IPS DF 6.9 (cell line): ENCODE measurements at regions not wholly inside any gene's neighbourhood (a gene's known extent, or its start where the extent isn't known, plus 50 kb on each side); places are given as distances from the start of the nearest gene placed in this dataset.
"Not testable (repeated sequence)": the region's sequence is repeated elsewhere in the genome, so short reads cannot be mapped to it uniquely, and the experiment has no call there.

Source experiments
- DNase-seq: peaks from one replicate; pipeline ENCODE4 v3.0.0-alpha.2; 2013; ENCODE audit warnings: low read depth, low spot score
- H3K27ac ChIP-seq: one replicate; pipeline ENCODE4 v1.5.1; 2013; ENCODE audit warnings: low read length, control low read depth
- H3K27me3 ChIP-seq: 2 replicates; pipeline ENCODE4 v1.6.1; 2013; ENCODE audit warnings: mild to moderate bottlenecking, low read length; ENCODE audit not compliant: control insufficient read depth, insufficient read depth
- H3K36me3 ChIP-seq: 2 replicates; pipeline ENCODE4 v1.6.1; 2013; ENCODE audit warnings: low read length; ENCODE audit not compliant: control insufficient read depth, insufficient read depth
- H3K4me1 ChIP-seq: 2 replicates; pipeline ENCODE4 v1.6.1; 2013; ENCODE audit warnings: low read length; ENCODE audit not compliant: control insufficient read depth, insufficient read depth
- H3K4me3 ChIP-seq: 2 replicates; pipeline ENCODE4 v1.5.1; 2013; ENCODE audit warnings: mild to moderate bottlenecking, low read length
- H3K9me3 ChIP-seq: 2 replicates; pipeline ENCODE4 v1.6.1; 2013; ENCODE audit warnings: low read length, inconsistent platforms; ENCODE audit not compliant: control insufficient read depth, insufficient read depth
- WGBS: extraction: QIAGEN DNeasy Blood & Tissue Kit; methylation state at CpG from one replicate; pipeline ENCODE4 v1.1.7; 2013; ENCODE audit warnings: mixed read lengths, missing lambda C conversion rate; ENCODE audit not compliant: insufficient read length, insufficient coverage; 5-methylcytosine and 5-hydroxymethylcytosine counted together

DNA sequence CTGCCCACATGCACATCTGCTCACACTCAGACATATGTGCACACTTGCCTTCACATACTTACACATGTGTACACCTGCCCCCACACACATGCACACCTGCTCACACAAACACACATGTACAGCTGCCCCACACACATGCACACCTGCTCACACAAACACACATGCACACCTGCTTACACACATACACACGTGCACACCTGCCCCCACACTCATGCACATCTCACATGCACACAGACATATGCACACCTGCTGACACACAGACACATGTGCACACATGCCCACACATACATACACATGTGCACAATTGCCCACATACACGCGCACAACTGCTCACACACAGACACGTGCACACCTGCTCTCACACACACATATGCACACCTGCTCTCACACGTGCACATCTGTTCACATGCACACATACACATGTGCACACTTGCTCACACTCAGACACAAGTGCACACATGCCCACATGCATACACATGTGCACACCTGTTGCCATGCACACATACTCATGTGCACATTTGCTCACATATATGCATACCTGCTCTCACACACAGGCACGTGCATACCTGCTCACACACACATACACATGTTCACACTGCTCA, 147.8 kb upstream of the FOXD4L5 start:
- H3K4me1 ChIP-seq: no peaks in the 10 kb centered on the region
- H3K4me3 ChIP-seq: no peak overlapping the region
- no peak for DNase-seq
- no peaks in the 10 kb centered on the region for H3K27me3 ChIP-seq
- H3K36me3 ChIP-seq: no peaks in the 10 kb centered on the region
- no CpG with 5 or more reads among the region's 6 CpGs for WGBS
- peaks cover 13% of the 10 kb centered on the region for H3K9me3 ChIP-seq
- no peak overlapping the region for H3K27ac ChIP-seq

DNA sequence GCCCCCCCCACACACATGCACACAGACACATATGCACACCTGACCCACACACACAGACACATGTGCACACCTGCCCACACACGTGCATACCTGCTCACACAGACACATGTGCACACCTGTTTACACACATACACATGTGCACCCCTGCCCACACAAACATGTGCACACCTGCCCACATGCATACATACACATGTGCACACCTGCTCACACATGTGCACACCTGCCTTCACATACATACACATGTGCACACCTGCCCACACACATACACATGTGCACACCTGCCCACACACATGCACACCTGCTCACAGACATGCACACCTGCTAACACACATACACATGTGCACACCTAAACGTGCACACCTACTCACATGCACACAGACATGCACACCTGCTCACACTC, 147.0 kb upstream of the FOXD4L5 start:
- no CpG with 5 or more reads among the region's 2 CpGs for WGBS
- peaks cover 13% of the 10 kb centered on the region for H3K9me3 ChIP-seq
- H3K4me1 ChIP-seq: no peaks in the 10 kb centered on the region
- no peak overlapping the region for H3K27ac ChIP-seq
- no peak overlapping the region for H3K4me3 ChIP-seq
- H3K36me3 ChIP-seq: no peaks in the 10 kb centered on the region
- DNase-seq: no peak
- H3K27me3 ChIP-seq: no peaks in the 10 kb centered on the region

DNA sequence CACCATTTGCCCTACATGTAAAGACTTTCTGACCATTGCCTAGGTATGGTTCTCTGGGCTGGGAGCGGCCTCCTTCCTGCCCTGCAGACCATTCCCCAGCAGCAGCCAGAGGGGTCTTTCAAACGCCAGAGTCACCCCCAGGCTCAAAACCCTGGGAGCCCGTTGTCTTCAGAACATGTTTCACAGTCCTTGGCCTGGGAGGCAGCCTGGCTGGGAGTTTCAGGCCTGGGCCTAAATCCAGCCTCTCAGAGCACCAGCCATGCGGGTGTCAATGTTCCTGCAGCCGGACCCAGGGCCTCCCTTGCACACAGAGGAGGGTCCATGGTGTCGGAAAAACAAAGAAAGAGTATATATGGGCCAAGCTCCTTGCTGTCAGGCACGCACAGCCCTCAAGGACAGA, 145.2 kb upstream of the FOXD4L5 start:
- WGBS: no CpG with 5 or more reads among the region's 7 CpGs
- peaks cover 14% of the 10 kb centered on the region for H3K9me3 ChIP-seq
- no peaks in the 10 kb centered on the region for H3K36me3 ChIP-seq
- H3K27me3 ChIP-seq: no peaks in the 10 kb centered on the region
- DNase-seq: no peak
- no peaks in the 10 kb centered on the region for H3K4me1 ChIP-seq
- no peak overlapping the region for H3K27ac ChIP-seq
- H3K4me3 ChIP-seq: no peak overlapping the region

DNA sequence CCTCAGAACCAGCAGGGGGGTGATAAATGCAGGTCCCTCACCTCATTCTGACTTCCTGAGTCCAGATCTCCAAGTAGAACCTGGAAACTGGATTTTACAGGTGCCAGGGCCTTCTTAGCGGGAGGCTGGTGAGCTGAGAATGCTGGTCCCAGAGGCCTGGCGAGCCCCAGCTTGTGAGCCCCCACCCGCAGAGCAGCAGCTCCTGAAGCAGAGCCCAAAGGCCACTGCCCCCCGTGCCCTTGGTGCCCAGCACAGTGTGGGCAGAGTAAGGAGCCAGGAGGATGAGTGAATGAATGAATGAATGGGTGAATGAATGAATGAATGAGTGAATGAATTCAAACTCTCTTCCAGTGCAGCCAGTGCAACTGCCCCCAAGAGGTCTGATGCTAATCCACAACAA, 142.4 kb upstream of the FOXD4L5 start:
- not testable (repeated sequence) for H3K27me3 ChIP-seq, H3K4me1 ChIP-seq, H3K36me3 ChIP-seq, H3K27ac ChIP-seq, H3K4me3 ChIP-seq, DNase-seq
- no CpG with 5 or more reads among the region's 4 CpGs for WGBS
- peaks cover 11% of the 10 kb centered on the region for H3K9me3 ChIP-seq

DNA sequence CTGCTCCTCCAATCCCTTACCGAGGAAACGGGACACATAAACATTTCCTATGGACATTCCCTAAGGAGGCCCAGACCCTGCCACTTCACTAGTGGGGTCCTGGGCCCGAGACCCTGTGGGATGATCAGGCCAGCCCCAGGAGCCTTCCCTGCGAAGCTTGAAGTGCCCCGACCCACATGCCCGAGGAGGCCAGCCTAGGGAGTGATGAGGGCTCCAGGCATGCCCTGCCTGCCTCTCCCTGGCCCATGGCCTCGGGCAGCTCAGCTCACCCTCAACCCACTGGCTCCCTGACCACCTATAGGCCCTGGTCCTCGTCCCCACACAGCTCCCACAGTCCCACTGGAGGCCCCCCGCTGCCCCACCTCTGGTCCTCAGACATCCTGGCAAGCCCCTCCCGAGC, 141.8 kb upstream of the FOXD4L5 start:
- not testable (repeated sequence) for H3K4me1 ChIP-seq, H3K27ac ChIP-seq, DNase-seq, H3K27me3 ChIP-seq, H3K4me3 ChIP-seq, H3K9me3 ChIP-seq, H3K36me3 ChIP-seq
- whole genome bisulfite sequencing: no CpG with 5 or more reads among the region's 10 CpGs

DNA sequence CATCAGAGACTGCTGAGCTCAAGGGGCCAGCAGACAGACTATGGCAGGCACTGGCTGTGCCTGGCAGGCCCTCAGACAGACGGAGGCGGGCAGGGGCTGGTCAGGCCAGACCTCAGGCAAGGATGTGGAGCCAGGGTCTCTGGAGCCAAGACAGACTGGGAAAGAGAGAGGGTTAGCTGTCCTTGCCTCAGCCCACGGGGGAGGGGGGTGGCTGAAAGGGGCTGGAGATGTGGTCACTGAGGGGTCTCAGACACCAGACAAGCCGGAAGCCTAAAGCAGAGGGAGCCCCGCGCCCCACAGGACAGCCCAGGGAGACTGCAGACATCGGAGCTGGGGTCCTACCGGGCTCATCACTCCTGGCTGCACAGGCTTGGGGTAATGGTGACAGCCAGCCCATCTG, 141.2 kb upstream of the FOXD4L5 start:
- Histone ChIP-seq H3K9me3 (peaks cover 6% of the 10 kb centered on the region), H3K4me3 (no peak overlapping the region), H3K4me1 (no peaks in the 10 kb centered on the region), H3K36me3 (no peaks in the 10 kb centered on the region), H3K27me3 (no peaks in the 10 kb centered on the region), H3K27ac (no peak overlapping the region)
- no CpG with 5 or more reads among the region's 8 CpGs for WGBS
- DNase-seq: no peak

DNA sequence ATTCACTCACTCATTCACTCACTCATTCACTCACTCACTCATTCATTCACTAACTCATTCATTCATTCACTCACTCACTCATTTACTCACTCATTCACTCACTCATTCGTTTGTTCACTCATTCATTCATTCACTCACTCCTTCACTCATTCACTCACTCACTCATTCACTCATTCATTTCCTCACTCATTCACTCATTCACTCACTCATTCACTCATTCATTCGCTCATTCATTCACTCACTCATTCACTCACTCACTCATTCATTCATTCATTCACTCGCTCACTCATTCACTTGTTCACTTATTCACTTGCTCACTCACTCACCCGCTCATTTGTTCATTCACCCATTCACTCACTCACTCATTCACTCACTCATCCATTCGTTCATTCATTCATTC, 140.2 kb upstream of the FOXD4L5 start:
- not testable (repeated sequence) for H3K27ac ChIP-seq, DNase-seq, H3K36me3 ChIP-seq, H3K4me1 ChIP-seq, H3K9me3 ChIP-seq, H3K4me3 ChIP-seq, H3K27me3 ChIP-seq
- 98% methylated on average over 2 of the region's 5 CpGs for WGBS

DNA sequence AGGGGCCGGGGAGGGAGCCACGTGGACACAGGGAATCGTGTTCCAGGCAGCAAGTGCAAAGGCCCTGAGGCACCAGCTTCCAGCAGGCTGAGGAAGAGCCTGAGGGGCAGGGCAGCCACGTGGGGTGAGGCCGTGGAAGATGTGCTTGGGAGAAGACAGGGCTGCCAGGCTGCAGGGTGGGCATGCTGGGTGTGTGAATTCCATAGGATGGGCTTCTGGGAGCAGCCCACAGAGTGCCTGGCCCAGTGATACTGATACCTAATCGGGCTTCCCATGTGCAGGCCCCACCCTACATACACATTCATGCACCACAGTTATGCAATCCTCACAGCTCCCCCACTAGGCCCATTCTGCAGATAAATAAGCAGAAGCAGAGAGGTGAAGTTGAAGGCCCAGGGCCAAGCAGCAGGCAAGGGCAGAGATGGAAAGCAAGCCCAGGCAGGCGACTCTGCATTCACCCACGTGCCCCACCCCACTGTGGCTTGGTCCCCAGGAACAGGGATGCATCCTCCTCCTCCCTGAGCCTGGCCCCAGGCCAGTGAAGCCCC, 139.5 kb upstream of the FOXD4L5 start:
- H3K4me3 ChIP-seq, H3K9me3 ChIP-seq, H3K27me3 ChIP-seq, DNase-seq, H3K27ac ChIP-seq, H3K4me1 ChIP-seq, H3K36me3 ChIP-seq: not testable (repeated sequence)
- whole genome bisulfite sequencing: no CpG with 5 or more reads among the region's 8 CpGs

DNA sequence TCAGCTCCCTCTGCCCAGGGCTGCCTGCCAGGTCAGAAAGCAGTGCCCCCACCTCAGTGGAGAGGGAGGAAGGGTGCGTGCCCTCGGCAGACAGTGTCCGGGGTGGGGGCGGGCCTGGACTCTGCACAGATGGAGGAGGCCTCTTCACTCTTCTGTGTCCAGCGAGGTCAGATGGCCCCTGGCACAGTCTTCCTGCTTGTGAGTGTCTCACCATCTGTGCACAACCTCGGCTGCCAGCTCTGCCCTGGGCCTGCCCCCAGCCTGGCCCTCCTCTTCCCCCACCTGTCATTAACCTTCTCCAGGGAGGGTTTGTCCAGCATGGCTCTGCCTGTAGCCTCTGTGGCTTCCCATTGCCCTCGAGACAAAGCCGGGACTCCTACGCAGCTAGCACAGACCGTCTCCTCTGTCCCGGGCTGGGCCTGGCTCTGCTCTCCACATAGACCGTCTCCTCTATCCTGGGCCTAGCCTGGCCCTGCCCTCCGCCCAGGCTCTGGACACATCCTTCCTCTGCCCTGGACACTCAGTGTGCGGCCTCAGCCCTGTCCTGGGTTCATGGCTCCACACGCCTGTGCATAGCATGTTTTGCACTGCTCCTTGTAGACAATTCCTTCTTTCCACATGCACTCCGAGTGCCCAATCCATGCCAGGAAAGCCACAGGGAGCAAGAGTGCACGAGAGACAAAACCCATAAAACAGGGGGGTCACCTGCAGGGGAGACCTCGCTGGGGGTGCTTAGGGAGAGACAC, 138.9 kb upstream of the FOXD4L5 start:
- H3K27ac ChIP-seq, H3K4me1 ChIP-seq, H3K9me3 ChIP-seq, H3K4me3 ChIP-seq, DNase-seq, H3K36me3 ChIP-seq, H3K27me3 ChIP-seq: not testable (repeated sequence)
- WGBS: no CpG with 5 or more reads among the region's 18 CpGs

DNA sequence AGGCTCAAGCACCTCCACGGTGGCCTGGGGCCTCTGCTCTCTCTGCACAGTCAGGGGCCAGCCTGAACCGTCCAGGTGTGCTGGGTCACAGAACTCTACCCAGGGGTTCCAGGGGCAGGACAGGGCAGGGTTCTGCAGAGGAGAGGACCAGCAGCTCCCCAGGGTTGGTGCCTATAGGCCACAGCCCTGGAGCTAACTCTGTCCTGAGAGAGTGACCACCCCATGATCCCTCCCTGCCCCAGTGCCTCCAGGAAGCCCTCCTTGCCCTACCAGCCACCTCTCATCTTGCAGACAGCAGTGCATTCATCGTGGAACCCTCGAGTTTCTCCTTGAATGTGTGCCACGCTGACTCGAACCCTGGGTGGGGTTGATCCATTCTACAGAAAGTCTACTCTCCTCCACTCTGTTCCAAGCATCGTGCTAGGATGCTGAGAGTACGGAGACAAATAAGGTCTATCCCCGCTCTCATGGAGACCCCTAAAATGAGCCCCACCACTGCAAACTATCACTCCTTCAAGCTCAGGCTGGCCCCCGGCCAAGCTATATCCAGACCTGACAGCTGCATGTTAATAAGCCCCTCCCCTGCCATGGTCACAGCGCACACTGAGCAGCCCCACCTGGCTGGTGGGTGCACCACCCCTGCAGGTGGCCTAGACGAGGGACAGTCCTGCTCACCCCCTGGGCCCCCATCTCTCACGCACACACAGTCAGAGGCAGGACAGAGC, 138.1 kb upstream of the FOXD4L5 start:
- H3K27me3 ChIP-seq, H3K9me3 ChIP-seq, H3K27ac ChIP-seq, DNase-seq, H3K4me1 ChIP-seq, H3K36me3 ChIP-seq, H3K4me3 ChIP-seq: not testable (repeated sequence)
- WGBS: no CpG with 5 or more reads among the region's 13 CpGs
